ENCODE measurements at regions not wholly inside any gene's neighbourhood (a gene's known extent, or its start where the extent isn't known, plus 50 kb on each side); places are given as distances from the start of the nearest gene placed in this dataset.

DNA sequence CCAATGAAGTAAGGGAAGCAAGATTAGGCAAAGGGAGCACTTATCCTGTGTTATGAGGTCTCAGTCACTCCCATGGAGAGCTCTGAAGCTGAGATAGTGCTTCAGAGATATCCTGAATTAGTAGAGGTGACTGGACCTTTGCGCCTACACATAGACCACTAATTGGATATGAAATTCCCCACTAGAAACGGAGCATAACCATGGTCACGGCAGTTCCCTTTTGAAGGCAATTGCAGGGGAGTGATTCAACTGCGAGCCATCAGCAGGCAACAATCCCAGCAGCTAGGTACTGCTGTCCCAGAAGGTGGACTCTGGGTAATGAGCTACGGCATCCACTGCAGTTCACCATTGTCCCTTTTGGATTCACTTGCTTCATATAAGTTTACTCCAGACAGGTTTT lies 267.7 kb upstream of the RASA1 start:
- Histone ChIP-seq H3K27me3 (ENCODE audit: control insufficient read depth, low read length) (no peaks in the 10 kb centered on the region), H3K79me2 (ENCODE audit: control insufficient read depth, low read length) (no peaks in the 10 kb centered on the region), H3K36me3 (ENCODE audit: control insufficient read depth, low read length) (no peaks in the 10 kb centered on the region), H4K20me1 (ENCODE audit: control insufficient read depth, insufficient read depth, low read depth, low read length) (no peaks in the 10 kb centered on the region), H3K4me1 (ENCODE audit: control insufficient read depth, low read length) (no peaks in the 10 kb centered on the region), H3K9me3 (ENCODE audit: control insufficient read depth, insufficient read depth, low read length) (no peaks in the 10 kb centered on the region), H3F3A (ENCODE audit: control insufficient read depth, insufficient read depth) (no peaks in the 10 kb centered on the region), H3K27ac (ENCODE audit: low read depth, low read length) (no peak overlapping the region), H3K4me3 (ENCODE audit: low read length) (no peak overlapping the region), H3K4me2 (ENCODE audit: low read length) (no peak overlapping the region), H3K9me2 (replicated peaks; ENCODE audit: control insufficient read depth, low read length) (no peaks in the 10 kb centered on the region)
- TF ChIP-seq, protein P1, sequence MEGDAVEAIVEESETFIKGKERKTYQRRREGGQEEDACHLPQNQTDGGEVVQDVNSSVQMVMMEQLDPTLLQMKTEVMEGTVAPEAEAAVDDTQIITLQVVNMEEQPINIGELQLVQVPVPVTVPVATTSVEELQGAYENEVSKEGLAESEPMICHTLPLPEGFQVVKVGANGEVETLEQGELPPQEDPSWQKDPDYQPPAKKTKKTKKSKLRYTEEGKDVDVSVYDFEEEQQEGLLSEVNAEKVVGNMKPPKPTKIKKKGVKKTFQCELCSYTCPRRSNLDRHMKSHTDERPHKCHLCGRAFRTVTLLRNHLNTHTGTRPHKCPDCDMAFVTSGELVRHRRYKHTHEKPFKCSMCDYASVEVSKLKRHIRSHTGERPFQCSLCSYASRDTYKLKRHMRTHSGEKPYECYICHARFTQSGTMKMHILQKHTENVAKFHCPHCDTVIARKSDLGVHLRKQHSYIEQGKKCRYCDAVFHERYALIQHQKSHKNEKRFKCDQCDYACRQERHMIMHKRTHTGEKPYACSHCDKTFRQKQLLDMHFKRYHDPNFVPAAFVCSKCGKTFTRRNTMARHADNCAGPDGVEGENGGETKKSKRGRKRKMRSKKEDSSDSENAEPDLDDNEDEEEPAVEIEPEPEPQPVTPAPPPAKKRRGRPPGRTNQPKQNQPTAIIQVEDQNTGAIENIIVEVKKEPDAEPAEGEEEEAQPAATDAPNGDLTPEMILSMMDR (IDR thresholded peaks at IDR 0.05; ENCODE audit: low read depth, low read length, poor library complexity, severe bottlenecking) = no peak
- TF ChIP-seq EZH2phosphoT487 (IDR thresholded peaks at IDR 0.05; ENCODE audit: borderline replicate concordance, low read length) = no peak

DNA sequence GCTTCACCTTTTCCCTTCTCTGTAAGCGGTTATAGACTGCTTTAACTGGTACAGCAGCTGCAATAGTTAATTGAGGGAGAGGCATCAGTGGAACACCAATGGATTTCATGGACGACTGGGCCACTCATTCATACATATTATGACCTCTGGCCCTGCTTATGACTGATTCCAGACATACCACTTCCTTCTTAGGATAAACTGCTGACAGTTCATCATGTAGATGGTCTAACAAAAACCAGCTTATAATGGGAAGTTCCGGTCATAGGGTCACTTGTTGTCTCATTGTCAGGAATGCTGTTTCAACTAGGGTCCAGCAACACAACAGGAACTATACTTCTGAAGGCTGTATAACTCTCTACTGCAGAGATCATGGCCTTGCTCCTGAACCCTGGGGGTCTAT lies 265.2 kb upstream of the RASA1 start:
- no peaks in the 10 kb centered on the region for H3K27me3 ChIP-seq (ENCODE audit: control insufficient read depth, low read length)
- TF ChIP-seq, protein P1 (IDR thresholded peaks at IDR 0.05; ENCODE audit: low read depth, low read length, poor library complexity, severe bottlenecking) = no peak
- no peak for TF ChIP-seq EZH2phosphoT487 (IDR thresholded peaks at IDR 0.05; ENCODE audit: borderline replicate concordance, low read length)
- no peak overlapping the region for H3K4me2 ChIP-seq (ENCODE audit: low read length)

DNA sequence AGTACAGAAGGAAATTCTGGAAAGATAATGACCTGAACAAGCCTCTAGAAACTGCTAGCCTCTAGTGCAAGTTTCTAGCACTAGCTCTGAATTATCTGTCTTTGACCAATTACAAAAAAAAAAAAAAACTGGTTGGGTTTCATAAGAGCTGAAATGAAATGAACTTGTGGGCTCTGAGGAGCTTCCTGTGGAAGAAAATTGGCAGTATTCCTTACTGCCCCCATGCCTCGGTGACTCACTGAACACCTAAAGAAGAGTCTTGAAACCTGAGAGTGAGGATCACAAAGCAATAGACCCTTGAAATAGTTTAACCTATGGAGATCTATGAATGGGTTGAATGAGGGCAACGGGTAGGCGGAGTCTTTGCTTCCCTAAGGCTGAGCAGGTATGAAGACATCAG lies 263.6 kb upstream of the RASA1 start:
- no peak overlapping the region for H3K4me2 ChIP-seq (ENCODE audit: low read length)
- H3K27me3 ChIP-seq (ENCODE audit: control insufficient read depth, low read length) = no peaks in the 10 kb centered on the region
- TF ChIP-seq EZH2phosphoT487 (IDR thresholded peaks at IDR 0.05; ENCODE audit: borderline replicate concordance, low read length) = no peak
- TF ChIP-seq, protein P1 (IDR thresholded peaks at IDR 0.05; ENCODE audit: low read depth, low read length, poor library complexity, severe bottlenecking) = no peak
- no peaks in the 10 kb centered on the region for H3F3A ChIP-seq (ENCODE audit: control insufficient read depth, insufficient read depth)
- no peaks in the 10 kb centered on the region for H3K79me2 ChIP-seq (ENCODE audit: control insufficient read depth, low read length)
- no peak overlapping the region for H3K4me3 ChIP-seq (ENCODE audit: low read length)
- H3K9me3 ChIP-seq (ENCODE audit: control insufficient read depth, insufficient read depth, low read length) = no peaks in the 10 kb centered on the region
- no peaks in the 10 kb centered on the region for H3K4me1 ChIP-seq (ENCODE audit: control insufficient read depth, low read length)
- H3K9me2 ChIP-seq (replicated peaks; ENCODE audit: control insufficient read depth, low read length) = no peaks in the 10 kb centered on the region
- no peaks in the 10 kb centered on the region for H3K36me3 ChIP-seq (ENCODE audit: control insufficient read depth, low read length)
- no peak overlapping the region for H3K27ac ChIP-seq (ENCODE audit: low read depth, low read length)
- no peaks in the 10 kb centered on the region for H4K20me1 ChIP-seq (ENCODE audit: control insufficient read depth, insufficient read depth, low read depth, low read length)

More for the DNA sequence above, 265.2 kb upstream of the RASA1 start:
- Histone ChIP-seq H3K79me2 (ENCODE audit: control insufficient read depth, low read length) (no peaks in the 10 kb centered on the region), H3F3A (ENCODE audit: control insufficient read depth, insufficient read depth) (no peaks in the 10 kb centered on the region), H3K36me3 (ENCODE audit: control insufficient read depth, low read length) (no peaks in the 10 kb centered on the region), H3K4me1 (ENCODE audit: control insufficient read depth, low read length) (no peaks in the 10 kb centered on the region), H3K9me3 (ENCODE audit: control insufficient read depth, insufficient read depth, low read length) (no peaks in the 10 kb centered on the region), H3K4me3 (ENCODE audit: low read length) (no peak overlapping the region), H3K9me2 (replicated peaks; ENCODE audit: control insufficient read depth, low read length) (no peaks in the 10 kb centered on the region), H3K27ac (ENCODE audit: low read depth, low read length) (no peak overlapping the region), H4K20me1 (ENCODE audit: control insufficient read depth, insufficient read depth, low read depth, low read length) (no peaks in the 10 kb centered on the region)

DNA sequence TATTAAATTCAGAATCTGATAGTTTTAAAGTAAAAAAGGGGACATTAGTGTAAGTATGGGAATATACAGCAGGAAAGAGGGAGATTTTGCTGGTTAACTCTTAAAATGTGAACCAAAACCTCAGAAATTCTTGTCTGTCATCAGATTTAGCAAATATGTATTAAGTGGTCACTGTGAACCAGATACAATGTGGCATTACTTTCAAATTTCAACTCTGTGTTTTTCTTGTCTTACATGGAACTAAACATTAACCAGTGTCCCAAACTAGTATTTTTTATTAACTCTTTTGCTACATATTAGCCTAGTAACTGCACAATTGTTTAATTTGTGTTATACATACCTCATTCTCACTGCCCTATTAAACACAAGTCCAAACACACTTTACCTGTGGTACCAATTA lies 259.9 kb upstream of the RASA1 start:
- H3K36me3 ChIP-seq (ENCODE audit: control insufficient read depth, low read length) = no peaks in the 10 kb centered on the region
- H3K9me2 ChIP-seq (replicated peaks; ENCODE audit: control insufficient read depth, low read length) = no peaks in the 10 kb centered on the region
- H3K9me3 ChIP-seq (ENCODE audit: control insufficient read depth, insufficient read depth, low read length) = no peaks in the 10 kb centered on the region
- TF ChIP-seq, protein P1 (IDR thresholded peaks at IDR 0.05; ENCODE audit: low read depth, low read length, poor library complexity, severe bottlenecking) = no peak
- TF ChIP-seq EZH2phosphoT487 (IDR thresholded peaks at IDR 0.05; ENCODE audit: borderline replicate concordance, low read length) = no peak
- no peaks in the 10 kb centered on the region for H4K20me1 ChIP-seq (ENCODE audit: control insufficient read depth, insufficient read depth, low read depth, low read length)
- no peak overlapping the region for H3K4me3 ChIP-seq (ENCODE audit: low read length)
- no peak overlapping the region for H3K4me2 ChIP-seq (ENCODE audit: low read length)
- H3K4me1 ChIP-seq (ENCODE audit: control insufficient read depth, low read length) = no peaks in the 10 kb centered on the region
- H3F3A ChIP-seq (ENCODE audit: control insufficient read depth, insufficient read depth) = no peaks in the 10 kb centered on the region
- peaks cover 5% of the 10 kb centered on the region; the same call in 1 of the 2 replicates for H3K27me3 ChIP-seq (ENCODE audit: control insufficient read depth, low read length)
- no peaks in the 10 kb centered on the region for H3K79me2 ChIP-seq (ENCODE audit: control insufficient read depth, low read length)
- no peak overlapping the region for H3K27ac ChIP-seq (ENCODE audit: low read depth, low read length)
